Body of pancreas (tissue), 4 donors: ENCODE measurements at regions not wholly inside any gene's neighbourhood (a gene's known extent, or its start where the extent isn't known, plus 50 kb on each side); places are given as distances from the start of the nearest gene placed in this dataset.

Experiments used
- POLR2A ChIP-seq, 3 donors: fragments of 450-650 bp; IDR thresholded peaks; one replicate each; pipeline ENCODE4 v1.6.1; 2016; ENCODE audit warnings: antibody characterized with exemption in 3 of 3, mild to moderate bottlenecking in 2 of 3
- TF ChIP-seq, protein P1 (sequence below), 7 experiments: fragments of 450-650 bp in 4 of 7; fragments of 200-600 bp in 3 of 7; sonication (generic) in 3 of 7; IDR thresholded peaks; one replicate each; pipeline ENCODE4 v1.5.1; 2016 to 2019; ENCODE audit warnings: antibody characterized with exemption in 7 of 7

DNA sequence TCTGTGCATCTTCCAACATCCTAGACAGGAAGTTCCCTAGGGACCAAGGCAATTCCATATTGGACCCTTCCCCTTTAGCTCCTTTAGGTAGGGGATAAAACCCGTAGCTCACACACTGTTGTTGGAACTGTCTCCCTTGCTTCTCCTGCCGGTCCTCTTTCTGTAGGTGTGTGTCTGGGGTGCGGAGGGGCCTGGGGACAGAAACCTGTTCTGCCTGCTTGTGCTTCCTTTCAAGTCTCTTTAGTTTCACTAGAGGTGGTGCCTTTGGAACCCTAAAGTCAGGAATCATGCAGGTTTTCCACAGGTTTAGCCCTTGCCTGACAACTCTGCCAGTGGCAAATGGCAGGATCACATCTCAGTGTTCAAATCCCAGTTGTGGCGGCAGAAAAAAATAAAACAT is 74.6 kb upstream of the PTGFRN start:
- TF ChIP-seq, protein P1, sequence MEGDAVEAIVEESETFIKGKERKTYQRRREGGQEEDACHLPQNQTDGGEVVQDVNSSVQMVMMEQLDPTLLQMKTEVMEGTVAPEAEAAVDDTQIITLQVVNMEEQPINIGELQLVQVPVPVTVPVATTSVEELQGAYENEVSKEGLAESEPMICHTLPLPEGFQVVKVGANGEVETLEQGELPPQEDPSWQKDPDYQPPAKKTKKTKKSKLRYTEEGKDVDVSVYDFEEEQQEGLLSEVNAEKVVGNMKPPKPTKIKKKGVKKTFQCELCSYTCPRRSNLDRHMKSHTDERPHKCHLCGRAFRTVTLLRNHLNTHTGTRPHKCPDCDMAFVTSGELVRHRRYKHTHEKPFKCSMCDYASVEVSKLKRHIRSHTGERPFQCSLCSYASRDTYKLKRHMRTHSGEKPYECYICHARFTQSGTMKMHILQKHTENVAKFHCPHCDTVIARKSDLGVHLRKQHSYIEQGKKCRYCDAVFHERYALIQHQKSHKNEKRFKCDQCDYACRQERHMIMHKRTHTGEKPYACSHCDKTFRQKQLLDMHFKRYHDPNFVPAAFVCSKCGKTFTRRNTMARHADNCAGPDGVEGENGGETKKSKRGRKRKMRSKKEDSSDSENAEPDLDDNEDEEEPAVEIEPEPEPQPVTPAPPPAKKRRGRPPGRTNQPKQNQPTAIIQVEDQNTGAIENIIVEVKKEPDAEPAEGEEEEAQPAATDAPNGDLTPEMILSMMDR (IDR thresholded peaks at IDR 0.05): no peak
- TF ChIP-seq POLR2A (IDR thresholded peaks at IDR 0.05): no peak
